ENCODE measurements at regions not wholly inside any gene's neighbourhood (a gene's known extent, or its start where the extent isn't known, plus 50 kb on each side); places are given as distances from the start of the nearest gene placed in this dataset.

DNA sequence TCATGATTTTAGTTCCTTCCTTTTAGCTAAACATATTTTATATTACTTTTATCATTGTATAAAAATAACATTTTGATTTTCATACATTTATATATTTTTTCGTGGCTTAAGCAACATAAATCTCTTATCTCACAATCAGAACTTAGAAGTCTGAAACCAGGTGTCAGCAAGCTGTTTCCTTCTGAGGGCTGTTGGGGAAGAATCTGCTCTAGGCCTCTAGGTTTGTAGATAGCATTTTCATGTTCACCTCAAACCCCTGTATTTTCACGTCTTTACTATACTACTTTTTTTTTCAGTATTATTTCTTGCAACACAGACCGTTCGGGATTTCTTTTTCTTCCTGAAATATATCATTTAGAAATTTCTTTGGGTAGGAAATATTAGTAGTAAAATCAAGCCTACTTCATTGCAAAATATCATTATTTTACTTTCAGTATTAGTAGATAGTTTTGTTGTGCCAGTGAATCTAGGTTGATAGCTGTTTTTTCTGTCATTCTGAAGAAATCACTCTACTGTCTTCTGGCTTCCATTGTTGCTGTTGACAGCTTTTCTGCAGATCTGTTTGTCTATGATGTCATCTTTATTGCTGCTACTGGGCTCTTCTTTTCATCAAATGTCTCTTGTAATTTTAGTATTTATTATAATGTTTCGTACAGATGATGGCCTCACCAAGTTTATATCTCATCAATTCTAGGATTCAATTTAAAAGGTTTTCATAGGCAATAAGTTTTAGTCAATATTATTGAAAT is 756.3 kb downstream of the VGLL3 start:
- no peak overlapping the region for H3K27ac ChIP-seq
- POLR2A ChIA-PET, result no interaction called here
- CTCF ChIA-PET, result no interaction called here
- no peaks in the 10 kb centered on the region for H3K4me1 ChIP-seq
- FAIRE-seq (no peak), DNase-seq (ENCODE audit: low read depth in 1 of 2, low spot score in 1 of 2) (no peak), ATAC-seq (no peak)
- peak overlapping the region; percentile 12; the same call in 1 of the 3 replicates for H3K4me2 ChIP-seq
- whole genome bisulfite sequencing (ENCODE audit: missing lambda C conversion rate), result 52% methylated on average over 5 of the region's 5 CpGs
- TF ChIP-seq KDM1A (IDR thresholded peaks at IDR 0.05; ENCODE audit: low read depth) (no peak), HEYL (CRISPR knock-in tag; IDR thresholded peaks at IDR 0.05) (no peak), MAZ (IDR thresholded peaks at IDR 0.05; ENCODE audit: borderline replicate concordance, low read depth, low read length) (no peak), CHD2 (IDR thresholded peaks at IDR 0.05; ENCODE audit: low read length, partially characterized antibody) (no peak), TFCP2L1 (CRISPR knock-in tag; IDR thresholded peaks at IDR 0.05) (no peak), FOSB (CRISPR knock-in tag; IDR thresholded peaks at IDR 0.05) (no peak), JUN (IDR thresholded peaks at IDR 0.05) (no peak), ZFP36 (IDR thresholded peaks at IDR 0.05; ENCODE audit: borderline replicate concordance, partially characterized antibody) (no peak), RARB (CRISPR knock-in tag; IDR thresholded peaks at IDR 0.05) (no peak), EHMT2 (IDR thresholded peaks at IDR 0.05; ENCODE audit: low read depth) (no peak), POLR2A (IDR thresholded peaks at IDR 0.05; ENCODE audit: low read length) (no peak), HDAC2 (IDR thresholded peaks at IDR 0.05) (no peak), NFE2L2 (conservative IDR thresholded peaks at IDR 0.05; ENCODE audit: low read length) (no peak), RNF2 (IDR thresholded peaks at IDR 0.05; ENCODE audit: borderline replicate concordance, low read depth) (no peak)
- H3K9me3 ChIP-seq, result no peaks in the 10 kb centered on the region
- no peak overlapping the region for H3K4me3 ChIP-seq

DNA sequence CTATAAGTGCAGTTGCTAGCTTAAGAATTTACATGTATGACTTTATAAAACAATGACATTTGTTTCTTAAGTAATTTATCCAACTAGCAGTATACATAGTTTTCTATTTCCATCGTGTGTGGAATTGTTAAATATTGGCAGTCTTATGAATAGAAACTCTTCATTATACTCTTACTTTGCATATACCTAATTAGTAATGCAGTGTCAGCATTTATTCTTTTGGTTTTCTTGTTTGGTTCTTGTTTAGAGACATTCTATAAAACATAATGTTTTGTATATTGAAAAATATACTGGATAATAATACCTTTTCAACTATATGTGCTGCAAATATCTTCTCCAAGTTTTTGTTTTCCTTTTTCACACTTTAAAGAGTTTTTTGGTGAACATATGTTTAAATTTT is 760.2 kb downstream of the VGLL3 start:
- ChIA-PET POLR2A (no interaction called here), CTCF (no interaction called here)
- no peaks in the 10 kb centered on the region for H3K9me3 ChIP-seq
- FAIRE-seq (no peak), DNase-seq (ENCODE audit: low read depth in 1 of 2, low spot score in 1 of 2) (no peak), ATAC-seq (no peak)
- no peak overlapping the region for H3K4me2 ChIP-seq
- WGBS (ENCODE audit: missing lambda C conversion rate), result 15% methylated on average over 1 of the region's 1 CpG
- TF ChIP-seq MAFK (IDR thresholded peaks at IDR 0.05; ENCODE audit: partially characterized antibody) (peak; percentile 92), RNF2 (IDR thresholded peaks at IDR 0.05; ENCODE audit: borderline replicate concordance, low read depth) (no peak)
- H3K4me3 ChIP-seq, result no peak overlapping the region
- H3K27ac ChIP-seq, result no peak overlapping the region
- no peaks in the 10 kb centered on the region for H3K4me1 ChIP-seq

DNA sequence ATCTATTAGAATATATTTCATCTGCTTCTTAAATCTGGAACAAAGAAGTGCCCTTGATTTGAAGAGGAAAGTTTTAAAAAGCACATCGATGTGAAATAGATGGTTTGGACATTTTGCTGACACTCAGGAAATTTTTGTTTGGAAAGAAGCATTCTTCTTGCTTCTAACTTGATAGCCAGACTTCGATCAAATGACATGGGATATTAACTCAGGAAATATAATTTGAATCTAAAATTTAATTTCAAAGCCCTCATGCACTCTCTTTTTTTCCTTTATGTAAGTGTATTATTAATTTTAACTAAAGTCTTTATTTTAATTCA is 761.2 kb downstream of the VGLL3 start:
- FAIRE-seq, result no peak

DNA sequence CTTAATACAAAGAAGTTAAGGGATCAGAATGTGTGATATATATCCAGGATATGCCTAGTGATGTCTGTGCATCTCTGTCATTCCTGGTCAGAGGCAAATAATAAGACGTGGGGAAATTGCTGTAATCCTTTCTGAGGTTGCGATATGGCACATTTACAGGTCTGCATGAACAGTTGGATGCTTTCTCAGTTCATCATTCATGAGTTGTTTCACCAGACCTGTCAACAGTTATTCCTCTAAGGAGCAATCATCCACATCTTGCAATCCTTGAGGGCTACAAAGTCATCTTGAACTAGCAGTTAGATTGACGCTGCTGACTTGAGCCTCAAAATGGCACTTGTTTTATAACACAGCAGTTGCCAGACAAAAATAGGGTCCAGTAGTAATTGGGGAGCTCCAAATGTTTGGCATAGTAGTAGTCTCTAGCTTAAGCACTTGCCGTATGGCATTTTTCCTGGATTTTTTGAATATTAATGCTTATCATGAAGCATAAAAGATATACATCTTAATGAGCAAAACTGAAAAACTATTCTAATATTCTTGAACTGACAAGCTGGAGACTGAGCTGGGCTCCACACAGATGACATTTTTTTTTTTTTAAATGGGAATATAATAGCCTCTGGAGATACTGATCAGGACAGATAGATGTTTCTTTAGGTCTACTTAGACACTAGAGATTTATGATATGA is 761.7 kb downstream of the VGLL3 start:
- CTCF ChIA-PET, result interaction anchor here (0.7 kb wide), 1 partner anchor 87 kb away, joined by 3 read pairs; no protein-coding TSS in a partner anchor
- TF ChIP-seq GATA3 (IDR thresholded peaks at IDR 0.05; ENCODE audit: borderline replicate concordance) (peak; percentile 75), KDM1A (IDR thresholded peaks at IDR 0.05; ENCODE audit: low read depth) (no peak), HOXB13 (CRISPR knock-in tag; IDR thresholded peaks at IDR 0.05; ENCODE audit: low read depth) (0 out of 2 replicates have a peak, but pooled peaks have one; percentile 27), CEBPB (IDR thresholded peaks at IDR 0.05) (peak in 1 of 2 experiments; percentile 84; a peak in 2 of 4 replicates)
- Histone ChIP-seq H3K4me1 (no peaks in the 10 kb centered on the region), H3K27ac (peak overlapping the region in 1 of 2 experiments; percentile 40; a peak in 1 of 6 replicates), H3K9me3 (no peaks in the 10 kb centered on the region), H3K4me3 (no peak overlapping the region), H3K4me2 (peak overlapping the region; percentile 43)
- DNase-seq (ENCODE audit: low read depth in 1 of 2, low spot score in 1 of 2), result peak in 1 of 2 experiments; percentile 80
- ATAC-seq, result peak; percentile 64 to 88
- POLR2A ChIA-PET, result no interaction called here
- 20% methylated on average over 4 of the region's 4 CpGs for WGBS (ENCODE audit: missing lambda C conversion rate)
- FAIRE-seq, result no peak

More for the DNA sequence above, 761.2 kb downstream of the VGLL3 start:
- DNase-seq (ENCODE audit: low read depth in 1 of 2, low spot score in 1 of 2) (no peak), ATAC-seq (no peak)
- peak overlapping the region; percentile 43 for H3K4me2 ChIP-seq
- CTCF ChIA-PET, result interaction anchor here (0.7 kb wide), 1 partner anchor 88 kb away, joined by 3 read pairs; no protein-coding TSS in a partner anchor
- H3K27ac ChIP-seq, result peak overlapping the region in 1 of 2 experiments; percentile 40; a peak in 1 of 6 replicates
- POLR2A ChIA-PET, result no interaction called here
- H3K9me3 ChIP-seq, result no peaks in the 10 kb centered on the region
- H3K4me3 ChIP-seq, result no peak overlapping the region
- WGBS (ENCODE audit: missing lambda C conversion rate), result 10% methylated on average over 2 of the region's 2 CpGs
- TF ChIP-seq HOXB13 (CRISPR knock-in tag; IDR thresholded peaks at IDR 0.05; ENCODE audit: low read depth), result no peak
- TF ChIP-seq MAFK (IDR thresholded peaks at IDR 0.05; ENCODE audit: partially characterized antibody), result peak; percentile 65
- H3K4me1 ChIP-seq, result no peaks in the 10 kb centered on the region

Data from A549 (cell line).